ENCODE measurements at regions not wholly inside any gene's neighbourhood (a gene's known extent, or its start where the extent isn't known, plus 50 kb on each side); places are given as distances from the start of the nearest gene placed in this dataset.

DNA sequence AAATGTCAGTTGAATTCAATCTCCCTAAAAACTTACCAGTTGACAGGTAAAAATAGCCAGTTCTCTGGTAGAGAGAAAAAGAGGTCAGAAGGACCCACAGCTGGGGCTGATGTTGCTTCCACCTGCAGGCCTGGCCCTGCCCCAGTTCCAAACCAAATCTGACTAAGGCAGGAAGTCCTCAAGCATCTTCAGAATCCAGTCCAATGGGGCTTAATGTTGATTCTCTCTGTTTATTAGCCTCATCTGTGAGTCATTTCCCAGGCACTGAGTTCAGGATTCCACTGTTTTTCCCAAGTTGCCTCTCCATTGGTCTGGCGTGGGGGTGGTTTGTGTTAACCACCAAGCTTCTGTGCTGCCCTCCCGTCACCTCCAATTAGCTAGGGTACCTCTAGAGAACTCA, 601.8 kb downstream of the INSC start:
- no peak for DNase-seq
- no peak overlapping the region for H3K27ac ChIP-seq
- WGBS, 2 donors = 89 to 94% methylated on average over 2 of the region's 2 CpGs
- no peak overlapping the region for H3K4me3 ChIP-seq
- ATAC-seq = no peak
- intact Hi-C loops (cut with DNase I) = no loop called here
- FAIRE-seq = no peak
- H3K27me3 ChIP-seq = no peaks in the 10 kb centered on the region
- no peak for TF ChIP-seq CTCF (IDR thresholded peaks at IDR 0.05)
- H3K4me1 ChIP-seq = no peaks in the 10 kb centered on the region
- no peaks in the 10 kb centered on the region for H3K9me3 ChIP-seq
- H3K36me3 ChIP-seq = no peaks in the 10 kb centered on the region

DNA sequence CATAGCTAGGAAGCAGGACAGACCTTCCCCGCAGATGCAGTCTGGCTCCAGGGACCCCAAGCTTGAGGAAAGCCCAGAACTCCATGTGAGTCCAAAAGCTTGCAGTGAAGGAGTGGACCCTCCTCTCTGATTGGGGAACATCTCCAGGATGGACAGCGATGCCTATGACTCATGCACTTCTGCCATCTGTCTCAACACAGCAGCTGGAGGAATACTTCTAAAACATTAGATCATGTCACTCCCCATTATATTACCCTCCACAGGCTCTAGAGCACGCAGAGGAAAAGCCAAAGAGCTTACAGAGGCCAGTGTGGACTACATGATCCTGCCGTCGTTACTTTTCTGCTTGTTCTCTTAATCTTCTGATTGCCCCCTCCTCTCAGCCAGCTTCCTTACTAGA, 605.7 kb downstream of the INSC start:
- Histone ChIP-seq H3K27me3 (no peaks in the 10 kb centered on the region), H3K9me3 (no peaks in the 10 kb centered on the region), H3K4me3 (no peak overlapping the region), H3K27ac (no peak overlapping the region), H3K4me1 (no peaks in the 10 kb centered on the region), H3K36me3 (no peaks in the 10 kb centered on the region)
- DNase-seq (no peak), FAIRE-seq (no peak), ATAC-seq (no peak)
- no peak for TF ChIP-seq CTCF (IDR thresholded peaks at IDR 0.05)
- intact Hi-C loops (cut with DNase I) = no loop called here
- 87 to 90% methylated on average over 5 of the region's 5 CpGs for WGBS, 2 donors

GRCh38 chr11:15723966-15724365, 609.2 kb downstream of the INSC start:
- intact Hi-C loops (cut with DNase I) = no loop called here
- TF ChIP-seq CTCF (IDR thresholded peaks at IDR 0.05) = no peak
- H3K9me3 ChIP-seq = no peaks in the 10 kb centered on the region
- no peak for DNase-seq
- FAIRE-seq = no peak
- H3K36me3 ChIP-seq = no peaks in the 10 kb centered on the region
- H3K27me3 ChIP-seq = no peaks in the 10 kb centered on the region
- no peak overlapping the region for H3K4me3 ChIP-seq
- H3K4me1 ChIP-seq = no peaks in the 10 kb centered on the region
- H3K27ac ChIP-seq = no peak overlapping the region
- no peak for ATAC-seq

- intact Hi-C loops (cut with DNase I) = no loop called here
- ATAC-seq = no peak
- H3K27ac ChIP-seq = no peak overlapping the region
- TF ChIP-seq CTCF (IDR thresholded peaks at IDR 0.05) = no peak
- WGBS, 2 donors = 86% methylated on average over 3 of the region's 3 CpGs
- no peaks in the 10 kb centered on the region for H3K4me1 ChIP-seq
- no peaks in the 10 kb centered on the region for H3K27me3 ChIP-seq
- H3K4me3 ChIP-seq = no peak overlapping the region
- H3K9me3 ChIP-seq = no peaks in the 10 kb centered on the region
- H3K36me3 ChIP-seq = no peaks in the 10 kb centered on the region
- DNase-seq = no peak
- FAIRE-seq = no peak
Observed at GRCh38 chr11:15724601-15725000, 609.9 kb downstream of the INSC start.

GRCh38 chr11:15725246-15725645, 610.5 kb downstream of the INSC start:
- no peaks in the 10 kb centered on the region for H3K4me1 ChIP-seq
- ATAC-seq = no peak
- intact Hi-C loops (cut with DNase I) = no loop called here
- no peak for TF ChIP-seq CTCF (IDR thresholded peaks at IDR 0.05)
- no peak overlapping the region for H3K27ac ChIP-seq
- H3K4me3 ChIP-seq = no peak overlapping the region
- WGBS, 2 donors = 69 to 91% methylated on average over 2 of the region's 2 CpGs
- DNase-seq = no peak
- FAIRE-seq = no peak
- H3K9me3 ChIP-seq = no peaks in the 10 kb centered on the region
- H3K36me3 ChIP-seq = no peaks in the 10 kb centered on the region
- H3K27me3 ChIP-seq = no peaks in the 10 kb centered on the region
